Memory B cell (primary cell): ENCODE measurements at regions not wholly inside any gene's neighbourhood (a gene's known extent, or its start where the extent isn't known, plus 50 kb on each side); places are given as distances from the start of the nearest gene placed in this dataset.

Experiments used
- ATAC-seq: fragments of 150-1000 bp; cut with Tn5 transposase; 2 replicates; pipeline ENCODE4 v1.10.0; 2021; ENCODE audit warnings: low read depth, mild to moderate bottlenecking, moderate library complexity
- DNase-seq, 2 donors: peaks; one replicate each; pipeline ENCODE4 v3.0.0; 2022; ENCODE audit warnings: low spot score in 2 of 2
- H3K27ac Mint-ChIP-seq: one replicate; pipeline ENCODE4 v1.8.0; 2022; ENCODE audit warnings: mild to moderate bottlenecking, moderate library complexity, mixed read lengths
- H3K27me3 Mint-ChIP-seq: one replicate; pipeline ENCODE4 v1.8.0; 2022; ENCODE audit warnings: mixed read lengths
- H3K36me3 Mint-ChIP-seq: one replicate; pipeline ENCODE4 v1.8.0; 2022; ENCODE audit warnings: mild to moderate bottlenecking, mixed read lengths
- H3K4me1 Mint-ChIP-seq: one replicate; pipeline ENCODE4 v1.8.0; 2022; ENCODE audit warnings: mixed read lengths
- H3K4me3 Mint-ChIP-seq: one replicate; pipeline ENCODE4 v1.8.0; 2022; ENCODE audit warnings: mild to moderate bottlenecking, moderate library complexity, mixed read lengths
- H3K9me3 Mint-ChIP-seq: one replicate; pipeline ENCODE4 v1.8.0; 2022; ENCODE audit warnings: mixed read lengths

DNA sequence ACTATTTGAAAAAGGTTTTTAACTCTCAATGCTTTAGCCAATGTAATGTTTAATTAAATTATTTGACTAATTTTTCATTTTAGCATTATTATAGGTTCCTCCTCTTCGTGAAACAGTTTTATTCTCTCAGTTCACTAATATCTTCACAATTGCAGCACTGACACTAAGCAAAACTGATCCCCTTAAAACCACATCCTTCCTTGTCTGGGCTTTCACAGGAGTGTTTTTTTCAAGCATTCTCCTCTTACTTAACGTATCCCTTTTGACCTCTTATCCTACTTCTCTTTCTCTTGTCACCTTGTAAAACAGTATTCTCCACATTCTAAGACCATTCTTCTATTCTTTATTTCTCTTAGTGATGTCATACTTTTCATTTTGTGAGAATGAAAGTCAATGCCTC, 112.8 kb downstream of the DSC3 start:
- H3K27ac Mint-ChIP-seq: no peak overlapping the region
- no peak for ATAC-seq

DNA sequence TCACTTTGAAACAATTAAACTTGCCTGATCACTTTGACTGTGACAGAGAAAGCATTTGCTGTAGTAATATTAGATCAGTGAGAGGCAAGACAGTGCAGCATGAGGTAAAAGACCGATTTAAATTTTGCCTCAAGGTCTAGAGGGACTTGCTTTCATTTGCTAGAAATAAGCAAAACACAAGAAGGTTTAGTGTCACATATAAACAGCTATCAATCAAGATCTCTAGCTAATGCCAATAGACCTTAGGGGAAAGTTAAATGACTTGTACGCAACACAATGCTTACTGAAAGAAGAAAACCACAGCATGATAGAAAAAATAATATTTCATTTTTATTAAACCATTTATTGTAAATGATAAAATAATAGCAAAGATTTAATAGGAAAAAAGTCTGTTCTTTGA, 113.5 kb downstream of the DSC3 start:
- no peaks in the 10 kb centered on the region for H3K4me1 Mint-ChIP-seq
- no peaks in the 10 kb centered on the region for H3K27me3 Mint-ChIP-seq
- H3K4me3 Mint-ChIP-seq: no peak overlapping the region
- no peaks in the 10 kb centered on the region for H3K36me3 Mint-ChIP-seq
- DNase-seq (no peak), ATAC-seq (no peak)
- peaks cover 5% of the 10 kb centered on the region for H3K9me3 Mint-ChIP-seq
- no peak overlapping the region for H3K27ac Mint-ChIP-seq

More for the DNA sequence above, 112.8 kb downstream of the DSC3 start:
- Mint-ChIP-seq H3K4me3 (no peak overlapping the region), H3K4me1 (no peaks in the 10 kb centered on the region), H3K36me3 (no peaks in the 10 kb centered on the region), H3K9me3 (peaks cover under 1% of the 10 kb centered on the region), H3K27me3 (no peaks in the 10 kb centered on the region)
- no peak for DNase-seq

DNA sequence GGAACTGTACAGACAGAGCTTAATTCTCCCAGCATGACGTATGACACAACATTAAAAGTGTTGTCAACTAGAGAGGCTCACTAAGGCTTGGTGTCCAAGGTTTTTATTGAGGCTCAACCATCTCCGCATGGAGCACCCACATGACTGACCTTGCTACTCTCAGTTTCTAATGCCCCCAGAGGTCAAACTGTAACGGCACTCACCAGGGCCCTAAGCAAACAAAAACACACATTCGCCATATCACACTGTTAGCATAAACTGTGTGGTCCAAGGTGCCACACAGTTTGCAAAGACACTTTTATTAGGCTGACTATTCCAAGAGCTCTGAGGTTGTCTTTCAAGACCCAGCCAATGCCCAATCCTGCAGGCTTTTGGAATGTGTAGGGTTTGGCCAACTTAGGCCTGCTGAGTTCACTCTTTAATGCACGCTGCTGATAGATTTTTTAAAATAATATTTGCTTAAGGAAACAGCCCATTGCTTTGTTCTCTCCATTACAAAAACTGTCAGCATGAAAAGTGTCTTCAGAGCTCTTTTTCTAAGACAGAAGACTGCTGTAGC, 114.9 kb downstream of the DSC3 start:
- H3K4me1 Mint-ChIP-seq: no peaks in the 10 kb centered on the region
- no peaks in the 10 kb centered on the region for H3K36me3 Mint-ChIP-seq
- H3K27me3 Mint-ChIP-seq: no peaks in the 10 kb centered on the region
- no peak for ATAC-seq
- peaks cover 5% of the 10 kb centered on the region for H3K9me3 Mint-ChIP-seq
- no peak overlapping the region for H3K27ac Mint-ChIP-seq
- no peak for DNase-seq
- no peak overlapping the region for H3K4me3 Mint-ChIP-seq

DNA sequence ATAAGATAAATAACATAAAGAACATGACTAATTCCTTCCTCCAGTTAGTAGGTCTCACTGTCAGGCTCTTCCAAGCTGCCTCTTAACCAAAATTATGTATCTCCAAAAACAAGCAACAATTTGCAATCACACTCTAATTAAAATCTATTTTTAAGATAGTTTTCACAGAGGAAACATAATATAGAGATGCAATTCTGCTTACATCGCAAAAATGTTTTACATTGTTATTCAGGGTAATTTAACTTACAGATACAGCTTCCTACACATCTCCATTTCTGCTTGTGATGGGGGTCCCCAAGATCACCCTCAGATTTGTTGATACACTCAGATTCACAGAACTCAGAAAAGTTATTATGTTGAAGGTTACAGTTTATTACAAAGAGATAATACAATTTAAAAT, 115.5 kb downstream of the DSC3 start:
- H3K27me3 Mint-ChIP-seq: no peaks in the 10 kb centered on the region
- peaks cover 6% of the 10 kb centered on the region for H3K9me3 Mint-ChIP-seq
- no peak for DNase-seq
- no peaks in the 10 kb centered on the region for H3K4me1 Mint-ChIP-seq
- no peak overlapping the region for H3K27ac Mint-ChIP-seq
- no peak for ATAC-seq
- no peaks in the 10 kb centered on the region for H3K36me3 Mint-ChIP-seq
- H3K4me3 Mint-ChIP-seq: no peak overlapping the region

DNA sequence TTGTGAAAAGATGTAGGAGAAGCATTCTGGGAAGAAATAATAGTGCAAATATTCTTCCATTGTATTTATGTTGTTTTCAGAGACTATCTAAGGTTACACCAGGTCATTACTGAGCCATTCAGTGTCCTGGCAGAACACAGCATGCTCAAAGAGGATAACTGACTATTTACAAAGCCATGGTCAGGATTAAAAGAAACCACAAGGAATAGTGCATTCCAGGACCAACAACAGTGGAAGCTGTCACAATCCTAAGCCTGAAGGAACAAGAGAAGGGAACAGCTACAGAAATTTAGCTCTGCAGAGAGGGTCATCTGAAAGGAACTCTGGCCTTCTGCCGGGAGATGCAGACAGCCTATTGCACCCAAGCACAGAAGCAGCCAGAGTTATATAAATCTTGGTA, 116.7 kb downstream of the DSC3 start:
- no peak overlapping the region for H3K4me3 Mint-ChIP-seq
- no peaks in the 10 kb centered on the region for H3K36me3 Mint-ChIP-seq
- H3K27me3 Mint-ChIP-seq: no peaks in the 10 kb centered on the region
- DNase-seq: no peak
- no peaks in the 10 kb centered on the region for H3K4me1 Mint-ChIP-seq
- peaks cover 6% of the 10 kb centered on the region for H3K9me3 Mint-ChIP-seq
- H3K27ac Mint-ChIP-seq: no peak overlapping the region
- ATAC-seq: no peak

DNA sequence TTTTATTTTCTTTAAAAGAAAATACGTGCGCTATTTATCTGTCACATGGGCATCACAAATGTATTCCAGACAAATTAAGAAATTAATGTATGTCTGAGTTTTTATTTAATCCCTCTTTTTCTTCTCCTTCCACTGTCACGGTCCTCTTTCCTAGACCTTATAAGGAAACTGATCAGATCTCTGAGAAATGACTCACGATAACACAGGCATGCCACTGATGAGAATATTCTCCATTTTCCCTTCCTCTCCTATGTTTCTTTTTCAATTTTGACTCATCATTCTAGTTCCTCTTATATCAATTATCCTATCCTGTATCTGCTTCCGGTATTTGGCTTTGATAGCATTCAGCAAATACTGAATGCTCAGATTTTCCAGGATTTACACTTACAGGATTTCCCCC, 121.8 kb downstream of the DSC3 start:
- Mint-ChIP-seq H3K27me3 (no peaks in the 10 kb centered on the region), H3K27ac (no peak overlapping the region), H3K36me3 (no peaks in the 10 kb centered on the region), H3K4me3 (no peak overlapping the region), H3K9me3 (peaks cover 6% of the 10 kb centered on the region), H3K4me1 (no peaks in the 10 kb centered on the region)
- DNase-seq (no peak), ATAC-seq (no peak)

DNA sequence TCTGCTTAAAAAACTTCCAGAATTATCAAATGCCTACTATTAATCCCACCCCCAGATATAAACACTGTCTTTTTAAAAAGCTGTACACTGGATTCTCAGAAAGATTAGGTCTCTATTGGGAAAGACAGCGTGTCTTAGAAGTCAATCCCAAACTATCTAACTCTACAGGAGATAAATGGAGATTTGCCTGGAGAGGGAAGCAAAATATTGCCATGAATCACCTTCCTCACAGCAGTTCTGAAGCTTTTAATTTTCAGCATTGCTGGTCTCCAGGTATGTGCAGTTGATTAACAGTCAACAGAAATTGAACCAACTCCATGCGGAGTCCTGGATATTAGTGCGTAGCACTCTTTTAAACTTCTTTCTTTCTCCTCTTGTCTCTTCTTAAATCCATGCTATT, 122.2 kb downstream of the DSC3 start:
- Mint-ChIP-seq H3K27ac (no peak overlapping the region), H3K4me3 (no peak overlapping the region), H3K36me3 (no peaks in the 10 kb centered on the region), H3K9me3 (peaks cover 8% of the 10 kb centered on the region), H3K27me3 (no peaks in the 10 kb centered on the region), H3K4me1 (no peaks in the 10 kb centered on the region)
- ATAC-seq (no peak), DNase-seq (no peak)

DNA sequence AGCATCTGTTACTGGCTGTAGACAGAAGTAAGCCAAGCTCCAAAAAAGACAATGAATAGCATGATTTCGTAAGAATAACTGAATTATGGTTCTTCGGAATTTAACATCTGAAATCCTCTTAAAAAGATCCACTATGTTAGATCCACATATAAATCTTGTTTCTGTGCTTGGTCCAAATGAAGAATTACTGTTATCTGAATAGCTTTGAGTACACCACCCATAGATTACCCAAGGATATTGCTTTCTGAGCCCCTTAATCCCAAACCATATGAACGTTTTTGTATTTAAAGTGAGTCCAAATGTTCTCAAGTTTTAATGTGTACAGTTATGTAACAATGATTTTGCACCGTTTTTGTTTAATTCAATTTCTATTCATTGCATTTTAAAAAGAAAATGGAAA, 124.9 kb downstream of the DSC3 start:
- no peaks in the 10 kb centered on the region for H3K27me3 Mint-ChIP-seq
- no peak overlapping the region for H3K4me3 Mint-ChIP-seq
- H3K27ac Mint-ChIP-seq: no peak overlapping the region
- ATAC-seq: no peak
- DNase-seq: no peak
- H3K36me3 Mint-ChIP-seq: no peaks in the 10 kb centered on the region
- no peaks in the 10 kb centered on the region for H3K4me1 Mint-ChIP-seq
- H3K9me3 Mint-ChIP-seq: peaks cover 3% of the 10 kb centered on the region

DNA sequence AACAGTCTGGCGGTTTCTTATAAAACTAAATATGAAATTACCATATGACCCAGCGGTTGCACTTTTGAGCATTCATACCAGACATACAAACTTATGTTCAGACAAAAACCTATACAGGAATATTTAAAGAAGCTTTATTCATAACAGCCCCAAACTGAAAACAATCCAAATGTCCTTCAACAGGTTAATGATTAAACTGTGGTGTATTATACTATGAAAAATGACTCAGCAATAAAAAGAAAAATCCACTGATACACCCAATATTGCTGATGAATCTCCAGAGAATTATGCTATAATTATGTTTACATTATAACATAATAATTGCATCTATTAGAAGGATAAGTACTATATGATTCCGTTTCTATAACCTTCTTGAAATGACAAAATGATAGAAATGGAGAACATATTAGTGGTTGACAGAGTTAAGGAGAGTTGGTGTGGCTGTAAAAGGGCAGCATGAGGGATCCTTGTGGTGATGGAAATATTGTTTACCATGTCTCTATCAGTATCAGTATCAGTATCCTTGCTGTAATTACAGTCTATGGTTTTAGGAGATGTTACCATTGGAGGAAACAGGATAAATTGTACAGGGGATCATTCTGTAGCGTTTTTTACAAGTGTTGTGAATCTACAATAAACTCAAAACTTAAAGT, 127.1 kb downstream of the DSC3 start:
- ATAC-seq: no peak
- Mint-ChIP-seq H3K27me3 (no peaks in the 10 kb centered on the region), H3K9me3 (peaks cover 2% of the 10 kb centered on the region), H3K36me3 (no peaks in the 10 kb centered on the region), H3K4me3 (no peak overlapping the region), H3K27ac (no peak overlapping the region), H3K4me1 (no peaks in the 10 kb centered on the region)
- DNase-seq: no peak

DNA sequence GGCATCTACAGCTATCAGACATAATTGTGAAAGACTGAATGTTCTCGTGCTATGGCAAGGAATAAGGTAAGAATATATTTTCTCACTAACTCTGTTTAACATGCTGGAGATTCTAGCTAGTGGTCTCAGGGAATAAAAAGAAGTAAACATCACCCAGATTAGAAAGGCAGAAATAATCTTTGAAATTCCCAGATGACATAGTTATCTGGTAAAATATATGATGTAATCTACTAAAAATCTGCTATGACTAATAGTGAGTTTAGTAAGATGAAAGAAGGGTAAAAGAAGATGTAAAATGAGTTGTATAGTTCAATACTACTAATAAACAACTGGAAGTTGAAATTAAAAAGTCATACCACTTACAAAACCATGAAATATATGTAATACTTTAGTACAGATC, 134.2 kb downstream of the DSC3 start:
- Mint-ChIP-seq H3K36me3 (no peaks in the 10 kb centered on the region), H3K4me3 (no peak overlapping the region), H3K9me3 (peaks cover 3% of the 10 kb centered on the region), H3K4me1 (no peaks in the 10 kb centered on the region), H3K27ac (no peak overlapping the region), H3K27me3 (no peaks in the 10 kb centered on the region)
- ATAC-seq (no peak), DNase-seq (no peak)

DNA sequence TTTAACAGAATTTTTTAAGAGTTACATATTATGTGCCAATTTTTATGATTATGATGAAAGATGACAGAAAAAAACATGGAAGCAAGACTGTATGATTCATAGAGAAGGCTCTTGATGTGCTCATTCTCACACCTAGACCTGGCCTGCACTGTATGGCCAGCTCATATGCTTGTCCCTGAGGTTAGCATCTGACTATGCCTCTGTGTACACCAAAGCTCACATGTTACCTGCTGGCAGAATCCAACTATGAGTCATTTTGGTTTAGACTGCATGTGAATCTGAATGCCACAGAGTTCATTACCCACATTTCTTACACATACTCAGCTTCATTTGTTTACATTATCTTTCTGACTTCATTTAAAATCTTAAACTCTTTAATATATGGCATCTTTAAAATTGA, 139.0 kb downstream of the DSC3 start:
- H3K36me3 Mint-ChIP-seq: no peaks in the 10 kb centered on the region
- ATAC-seq (no peak), DNase-seq (no peak)
- H3K4me3 Mint-ChIP-seq: no peak overlapping the region
- no peaks in the 10 kb centered on the region for H3K27me3 Mint-ChIP-seq
- H3K4me1 Mint-ChIP-seq: no peaks in the 10 kb centered on the region
- H3K9me3 Mint-ChIP-seq: peaks cover 1% of the 10 kb centered on the region
- H3K27ac Mint-ChIP-seq: no peak overlapping the region

DNA sequence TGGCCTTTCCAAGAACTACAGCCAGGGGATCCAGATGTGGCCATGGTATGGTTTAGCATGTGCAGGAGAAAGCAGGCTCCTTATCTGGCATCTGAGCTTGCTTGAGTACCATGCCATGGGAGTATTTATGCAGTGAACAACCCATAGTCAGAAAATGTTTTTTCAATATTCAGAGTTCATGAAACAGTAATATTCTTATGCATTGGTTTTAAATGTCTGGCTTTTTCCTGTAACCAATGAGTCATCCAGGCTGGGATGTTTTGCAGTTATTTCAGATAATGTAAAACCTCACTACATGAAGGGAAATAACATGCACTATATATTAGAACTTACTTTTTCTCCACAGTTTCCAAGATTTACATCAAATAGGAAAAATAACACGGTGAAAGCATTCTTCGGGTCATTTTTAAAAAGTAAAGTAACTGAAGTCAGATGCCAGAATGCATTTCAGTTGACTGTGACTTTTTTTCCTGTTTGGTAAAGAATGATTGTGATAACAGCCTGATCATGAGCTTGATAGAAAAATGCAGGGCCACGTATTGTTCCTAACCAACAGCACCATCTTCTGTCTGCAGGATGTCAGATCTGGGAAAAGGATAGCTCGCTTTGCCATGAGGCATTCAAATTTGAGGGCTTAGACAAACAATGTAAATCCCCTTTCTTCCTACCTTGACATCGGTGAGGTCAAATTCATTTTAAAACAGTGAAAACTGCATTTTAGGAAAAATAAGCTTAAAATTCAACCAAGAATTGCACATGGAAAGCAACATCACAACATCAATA, 152.8 kb downstream of the DSC3 start:
- peaks cover 2% of the 10 kb centered on the region for H3K9me3 Mint-ChIP-seq
- H3K36me3 Mint-ChIP-seq: no peaks in the 10 kb centered on the region
- ATAC-seq: no peak
- H3K27ac Mint-ChIP-seq: no peak overlapping the region
- no peak for DNase-seq
- no peak overlapping the region for H3K4me3 Mint-ChIP-seq
- no peaks in the 10 kb centered on the region for H3K4me1 Mint-ChIP-seq
- H3K27me3 Mint-ChIP-seq: no peaks in the 10 kb centered on the region

DNA sequence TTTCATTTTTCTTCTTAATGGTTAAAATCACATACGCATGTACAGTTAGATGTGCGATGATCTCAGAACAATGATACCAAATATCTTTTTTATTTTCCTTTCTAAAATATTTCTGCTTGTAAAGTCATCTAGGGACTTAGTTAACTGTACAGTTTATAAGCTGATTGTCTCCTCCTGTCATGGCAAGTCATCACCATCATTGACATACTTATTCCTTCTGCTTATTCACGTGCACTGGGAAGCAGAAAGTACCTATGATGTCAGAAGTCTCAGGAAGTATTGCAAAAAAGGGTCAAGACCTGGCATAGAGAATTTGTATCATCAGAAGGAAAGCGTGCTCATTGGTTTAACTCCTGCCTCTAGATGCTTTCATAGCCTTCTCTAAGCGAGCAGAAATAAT, 154.2 kb downstream of the DSC3 start:
- no peaks in the 10 kb centered on the region for H3K36me3 Mint-ChIP-seq
- no peak overlapping the region for H3K4me3 Mint-ChIP-seq
- H3K27ac Mint-ChIP-seq: no peak overlapping the region
- no peaks in the 10 kb centered on the region for H3K4me1 Mint-ChIP-seq
- H3K27me3 Mint-ChIP-seq: no peaks in the 10 kb centered on the region
- peaks cover 2% of the 10 kb centered on the region for H3K9me3 Mint-ChIP-seq
- DNase-seq (no peak), ATAC-seq (no peak)

DNA sequence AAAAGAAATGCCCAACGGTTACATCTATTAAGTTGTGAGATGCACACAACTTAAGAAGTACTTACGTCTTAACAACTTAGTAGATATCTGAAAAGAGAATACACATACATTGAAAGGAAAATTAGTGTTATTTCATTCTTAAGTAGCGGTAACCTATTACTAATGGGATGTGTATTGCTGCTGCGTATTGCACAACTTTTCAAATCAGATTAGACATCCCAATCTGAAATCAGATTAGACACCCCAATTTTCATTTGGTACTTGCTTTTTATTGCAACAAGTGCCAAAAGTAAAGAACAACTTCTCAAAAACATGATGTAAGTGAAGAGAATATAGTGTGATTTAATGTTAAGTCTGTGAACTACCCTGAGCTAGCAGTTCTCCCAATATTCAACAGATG, 155.5 kb downstream of the DSC3 start:
- H3K4me3 Mint-ChIP-seq: no peak overlapping the region
- peaks cover 2% of the 10 kb centered on the region for H3K9me3 Mint-ChIP-seq
- H3K4me1 Mint-ChIP-seq: no peaks in the 10 kb centered on the region
- DNase-seq: no peak
- no peak overlapping the region for H3K27ac Mint-ChIP-seq
- no peaks in the 10 kb centered on the region for H3K36me3 Mint-ChIP-seq
- no peaks in the 10 kb centered on the region for H3K27me3 Mint-ChIP-seq
- no peak for ATAC-seq

DNA sequence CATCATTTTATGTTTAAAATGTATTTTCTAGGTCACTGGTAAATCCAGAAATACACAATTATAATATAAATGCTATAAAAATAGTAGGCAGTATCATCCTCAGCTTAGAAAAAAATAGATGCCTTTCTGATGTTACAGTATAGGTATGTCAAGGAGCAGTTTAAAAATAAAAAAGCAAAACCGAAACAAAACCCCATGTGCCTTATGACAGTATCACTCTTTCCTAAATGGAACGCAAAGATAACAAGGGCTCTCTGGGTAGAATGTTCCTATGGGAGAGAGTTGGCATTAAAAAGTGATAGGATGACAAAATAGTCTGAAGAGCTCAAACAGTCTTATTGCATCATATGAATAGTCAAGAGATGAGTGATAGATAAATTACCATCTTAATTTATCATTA, 172.1 kb downstream of the DSC3 start:
- Mint-ChIP-seq H3K27me3 (no peaks in the 10 kb centered on the region), H3K4me3 (no peak overlapping the region), H3K4me1 (no peaks in the 10 kb centered on the region), H3K27ac (no peak overlapping the region), H3K36me3 (no peaks in the 10 kb centered on the region), H3K9me3 (no peaks in the 10 kb centered on the region)
- ATAC-seq: no peak
- DNase-seq: no peak
